HG03196 (cell line): ENCODE measurements at regions not wholly inside any gene's neighbourhood (a gene's known extent, or its start where the extent isn't known, plus 50 kb on each side); places are given as distances from the start of the nearest gene placed in this dataset.
"Not testable (repeated sequence)": the region's sequence is repeated elsewhere in the genome, so short reads cannot be mapped to it uniquely, and the experiment has no call there.

Source experiments
- ATAC-seq: cut with Tn5 transposase; IDR thresholded peaks from one replicate; pipeline ENCODE4 v1.9.1; 2021; ENCODE audit not compliant: unreplicated experiment

DNA sequence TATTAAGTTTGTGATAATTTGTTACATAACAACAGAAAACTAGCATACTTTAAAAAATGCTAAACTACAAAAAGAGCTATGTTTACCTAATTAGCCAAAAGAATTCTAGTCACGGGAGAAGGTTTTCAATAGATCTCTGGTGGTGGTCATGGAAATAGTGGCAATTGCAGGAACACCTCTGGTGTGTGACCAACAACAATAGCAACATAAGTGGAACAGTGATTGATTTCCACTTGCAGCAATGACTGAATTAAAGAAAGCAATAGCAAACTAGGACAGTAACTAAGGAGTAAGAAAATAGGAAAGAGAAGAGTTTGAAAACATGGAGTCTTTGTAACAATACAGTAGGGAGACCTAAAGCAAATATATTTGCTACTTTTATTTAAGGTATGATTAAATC is 171.3 kb upstream of the ADGRL4 start:
- no peak for ATAC-seq

DNA sequence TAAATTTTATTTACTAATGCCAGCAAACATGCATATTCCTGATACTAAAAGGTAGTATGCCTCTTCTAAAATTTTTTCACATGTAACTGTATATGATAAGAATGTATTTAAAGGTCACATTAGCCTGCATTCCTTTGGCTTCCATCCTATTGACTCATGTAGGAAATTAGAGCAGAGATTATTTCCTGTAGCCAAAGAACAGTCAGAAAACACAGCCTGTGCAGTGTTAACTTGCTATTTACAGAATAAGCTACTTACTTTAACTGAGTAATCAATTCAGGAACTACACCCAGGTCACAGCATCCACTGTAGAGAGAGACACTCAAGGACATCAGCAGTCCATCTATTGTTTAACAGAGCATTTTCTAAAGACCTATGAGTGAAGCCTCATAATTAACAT is 154.5 kb upstream of the ADGRL4 start:
- no peak for ATAC-seq

DNA sequence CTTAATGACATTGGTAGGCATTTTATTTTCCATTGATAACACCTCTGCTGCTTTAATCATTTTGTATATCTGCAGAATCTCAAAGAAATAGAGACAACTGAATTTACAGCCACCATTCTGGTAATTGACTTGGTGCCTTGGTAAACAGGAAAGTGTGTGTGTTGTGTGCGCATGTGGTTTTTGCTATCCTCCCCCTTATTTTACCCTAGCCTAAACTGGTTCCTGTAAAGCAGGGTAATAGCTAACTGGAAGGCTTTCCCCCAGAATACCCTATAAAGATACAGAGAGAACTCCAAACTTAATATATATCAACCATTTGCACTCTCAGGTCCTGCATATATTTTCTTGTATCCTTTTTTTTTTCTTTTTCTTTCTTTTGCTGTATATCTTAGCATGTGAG is 149.5 kb upstream of the ADGRL4 start:
- ATAC-seq, result no peak

- ATAC-seq, result no peak
Measured at GRCh38 chr1:79151006-79151796, 144.7 kb upstream of the ADGRL4 start.

DNA sequence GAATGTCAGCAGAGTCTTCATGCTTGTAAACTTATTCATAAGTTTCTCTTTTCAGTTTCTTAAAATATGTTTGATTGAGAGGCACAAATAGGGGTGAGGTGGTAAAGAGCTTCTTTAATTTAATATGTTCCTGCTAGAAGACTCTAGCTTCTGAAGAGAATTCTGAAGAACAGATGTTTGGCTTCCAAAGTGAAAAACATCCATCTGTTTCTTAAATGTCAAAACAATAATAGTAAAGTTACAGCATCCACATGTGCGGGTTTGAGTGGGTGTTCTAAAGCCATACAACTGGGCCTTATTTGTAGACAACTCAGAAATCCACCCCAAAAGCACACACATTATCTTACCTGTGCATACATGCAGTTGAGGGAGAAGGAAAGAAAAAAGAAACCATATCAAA is 144.0 kb upstream of the ADGRL4 start:
- ATAC-seq, result no peak

GRCh38 chr1:79138227-79138626 is 131.7 kb upstream of the ADGRL4 start:
- ATAC-seq, result not testable (repeated sequence)

GRCh38 chr1:79133774-79134364 is 127.3 kb upstream of the ADGRL4 start:
- no peak for ATAC-seq

- no peak for ATAC-seq
Measured at GRCh38 chr1:79131626-79132025, 125.1 kb upstream of the ADGRL4 start.

GRCh38 chr1:79129914-79130313 is 123.4 kb upstream of the ADGRL4 start:
- ATAC-seq, result no peak

GRCh38 chr1:79128722-79129121 is 122.2 kb upstream of the ADGRL4 start:
- no peak for ATAC-seq

DNA sequence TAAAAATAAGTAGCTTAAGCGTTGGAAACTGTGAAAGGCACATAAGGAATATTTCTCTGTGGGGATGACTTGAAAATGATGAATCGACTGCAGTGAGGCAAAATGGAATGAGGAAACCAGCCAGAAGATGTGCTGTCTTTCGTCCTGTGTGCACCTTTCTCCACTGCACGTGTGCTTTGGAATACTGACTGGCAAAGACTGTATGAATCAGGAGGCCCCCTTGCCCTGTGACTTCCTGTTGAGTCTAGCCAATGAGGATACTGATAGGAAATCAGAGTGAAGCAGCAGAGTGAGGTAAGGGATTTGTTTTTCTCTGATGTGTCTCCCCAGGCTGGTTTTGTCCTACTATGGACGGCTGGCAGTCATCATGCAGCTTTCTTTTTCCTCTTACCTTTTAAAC is 118.2 kb upstream of the ADGRL4 start:
- no peak for ATAC-seq

DNA sequence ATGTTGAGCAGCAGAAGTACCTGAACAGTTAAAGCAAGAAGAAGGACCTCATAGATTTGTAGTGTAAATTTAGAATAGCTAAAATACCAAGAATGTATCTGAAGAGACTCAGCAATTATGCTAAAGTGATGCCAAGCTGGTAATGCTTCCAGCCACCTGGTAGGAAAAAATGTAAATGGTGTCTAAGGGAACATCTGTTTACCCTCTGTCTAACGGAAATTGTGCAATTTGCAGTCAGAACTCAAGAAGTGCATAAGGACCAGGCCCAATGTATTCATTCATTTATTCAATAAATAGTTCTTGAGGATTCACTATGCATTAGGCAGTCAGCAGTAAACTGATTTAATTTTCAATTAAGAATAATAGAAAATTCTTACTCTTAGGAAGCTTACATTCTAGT is 116.0 kb upstream of the ADGRL4 start:
- ATAC-seq, result no peak

DNA sequence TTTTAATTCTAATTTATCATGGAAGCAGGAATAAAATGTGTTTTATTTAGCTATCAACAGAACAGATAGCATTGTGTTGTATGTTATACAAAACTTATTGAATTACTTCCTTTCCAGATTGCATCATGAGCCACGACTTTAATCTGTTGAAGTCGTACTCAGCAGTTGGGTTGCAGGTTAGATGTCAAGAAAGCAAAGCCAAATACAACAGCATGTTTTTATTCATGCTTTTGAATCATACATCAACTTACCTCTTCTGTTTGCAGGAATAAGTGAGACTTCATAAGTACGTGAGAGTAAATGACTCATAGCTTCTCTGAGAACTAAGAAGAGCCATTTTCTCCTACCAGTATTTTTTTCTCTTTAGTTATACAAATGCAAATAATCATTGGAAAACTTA is 110.8 kb upstream of the ADGRL4 start:
- no peak for ATAC-seq

DNA sequence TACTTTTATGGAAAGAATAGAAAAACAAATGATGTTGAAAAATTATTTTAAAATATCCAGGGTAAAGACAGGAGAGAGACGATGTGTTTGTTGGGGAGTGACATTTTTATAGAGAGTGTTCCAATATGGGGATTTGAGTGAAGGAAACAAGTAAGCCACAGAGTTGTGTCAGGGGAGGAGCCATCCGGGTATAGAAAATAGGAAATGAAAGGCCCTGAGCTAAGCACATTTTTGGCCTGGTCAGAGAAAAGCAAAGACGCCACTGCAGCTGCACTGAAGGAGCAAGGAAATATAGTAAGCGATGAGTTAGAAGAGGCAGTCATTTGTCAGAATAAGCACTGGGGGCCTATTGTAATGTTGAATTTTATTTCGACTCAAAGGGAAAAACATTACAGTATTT is 107.3 kb upstream of the ADGRL4 start:
- ATAC-seq, result no peak

GRCh38 chr1:79110749-79111148 is 104.2 kb upstream of the ADGRL4 start:
- no peak for ATAC-seq

DNA sequence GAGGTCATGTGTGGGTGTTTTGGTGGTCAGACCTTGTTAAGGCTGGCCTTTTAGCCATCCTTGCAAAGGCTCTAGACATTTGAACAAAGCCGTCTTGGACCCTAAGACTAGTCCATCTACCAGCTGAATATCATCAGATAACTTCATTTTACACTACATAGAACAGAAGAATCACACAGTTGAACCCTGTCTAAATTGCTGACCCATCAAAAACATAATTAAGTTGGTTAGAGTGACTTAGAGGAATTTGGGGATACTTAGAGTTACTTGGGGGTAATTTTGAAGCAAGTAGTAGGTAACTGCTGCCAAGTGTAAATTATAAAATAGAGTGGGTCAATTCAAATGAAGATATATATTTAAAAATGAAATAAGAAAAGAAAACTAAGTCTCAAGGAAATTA is 102.9 kb upstream of the ADGRL4 start:
- ATAC-seq, result no peak

- no peak for ATAC-seq
Measured at GRCh38 chr1:79105500-79105899, 99.0 kb upstream of the ADGRL4 start.

DNA sequence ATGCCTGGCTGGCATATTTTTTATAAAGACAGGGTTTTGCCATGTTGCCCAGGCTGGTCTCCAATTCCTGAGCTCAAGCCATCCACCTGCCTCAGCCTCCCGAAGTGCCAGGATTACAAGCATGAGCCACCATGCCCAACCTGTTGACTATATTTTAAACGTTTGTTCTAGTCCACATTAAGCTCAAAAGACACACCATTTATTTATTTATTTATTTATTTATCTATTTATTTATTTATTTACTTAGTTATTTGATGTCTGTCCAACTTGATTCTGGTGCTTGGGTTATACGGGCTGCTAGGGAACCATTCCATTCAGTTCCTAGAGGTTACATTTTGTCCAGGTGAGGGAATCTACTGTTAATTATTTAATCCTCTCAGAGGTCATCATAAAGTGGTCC is 98.1 kb upstream of the ADGRL4 start:
- no peak for ATAC-seq

- no peak for ATAC-seq
Measured at GRCh38 chr1:79100385-79100784, 93.9 kb upstream of the ADGRL4 start.

DNA sequence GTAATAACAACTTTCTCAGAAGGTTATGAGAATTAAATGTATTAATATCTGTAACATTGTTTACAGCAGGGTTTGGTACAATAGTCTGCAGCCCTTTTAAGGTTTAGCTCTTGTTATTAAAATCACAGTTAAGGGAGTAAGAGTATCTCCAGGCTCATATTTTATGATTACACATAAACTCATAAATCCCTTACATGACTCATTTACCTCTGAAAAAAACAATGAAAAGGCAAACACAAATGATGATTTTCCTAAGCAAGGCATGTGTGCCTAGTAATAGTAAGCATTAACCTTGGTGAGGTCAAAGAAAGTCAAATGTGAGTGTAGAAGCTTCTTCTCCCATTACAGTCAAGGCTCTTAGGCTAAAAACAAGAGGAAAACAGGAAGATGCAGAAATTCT is 84.5 kb upstream of the ADGRL4 start:
- ATAC-seq, result no peak

- no peak for ATAC-seq
Measured at GRCh38 chr1:79089946-79090345, 83.4 kb upstream of the ADGRL4 start.

DNA sequence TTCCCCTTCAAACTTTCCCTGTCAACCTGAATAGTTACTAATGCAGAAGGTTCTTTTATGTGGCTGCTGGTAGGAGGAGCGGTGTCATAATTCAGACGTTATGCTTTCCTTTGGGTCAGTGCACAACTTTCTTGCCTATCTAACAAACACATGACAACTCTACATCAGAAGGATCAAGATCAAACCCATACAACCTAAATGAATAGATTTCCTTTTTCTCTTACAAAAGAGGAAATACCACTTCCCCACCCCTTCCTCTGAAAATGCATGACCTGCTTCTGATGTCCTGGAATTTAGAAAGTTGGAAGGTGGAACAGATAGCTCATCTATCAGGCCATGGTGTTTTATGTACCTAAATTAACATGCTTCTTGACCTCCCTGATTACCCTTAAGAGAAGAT is 75.7 kb upstream of the ADGRL4 start:
- ATAC-seq, result no peak

DNA sequence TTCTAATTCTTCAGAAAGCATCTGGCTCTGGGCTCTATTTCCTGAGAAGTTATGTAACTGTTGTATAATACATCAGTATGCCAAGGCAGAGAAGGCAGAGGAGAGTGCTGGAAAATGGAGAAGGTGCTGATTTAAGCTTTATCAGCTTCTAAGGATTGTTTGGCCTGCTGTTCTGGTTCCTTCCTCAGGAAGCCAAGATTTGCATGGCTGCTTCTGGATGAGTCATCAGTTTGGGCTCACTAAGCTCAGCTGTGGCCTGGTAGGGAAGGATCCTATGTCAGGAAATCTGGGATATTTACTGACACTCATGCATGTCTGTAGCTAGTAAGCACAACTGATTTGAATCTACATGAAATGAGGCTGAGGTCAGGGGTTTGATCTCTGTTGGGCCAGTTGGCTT is 73.2 kb upstream of the ADGRL4 start:
- ATAC-seq, result no peak
